ENCODE measurements at regions not wholly inside any gene's neighbourhood (a gene's known extent, or its start where the extent isn't known, plus 50 kb on each side); places are given as distances from the start of the nearest gene placed in this dataset.

DNA sequence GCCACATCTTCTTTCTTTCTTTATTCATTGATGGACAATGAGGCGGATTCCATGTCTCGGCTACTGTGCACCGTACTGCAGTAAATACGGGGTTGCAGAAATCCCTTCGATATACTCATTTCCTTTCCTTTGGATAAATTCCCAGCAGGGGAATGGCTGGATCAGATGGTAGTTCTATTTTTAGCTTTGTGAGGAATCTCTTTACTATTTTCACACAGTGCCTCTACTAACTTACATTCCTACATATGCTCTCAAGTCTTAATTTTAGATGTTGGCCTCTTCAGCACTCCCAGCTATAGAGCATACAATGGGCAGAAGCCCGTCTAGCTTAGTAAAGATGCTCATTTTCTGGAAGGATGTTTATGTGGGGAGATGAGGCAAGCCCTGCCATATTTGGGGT is 317.4 kb downstream of the ASMT start:
- H3K27ac ChIP-seq, result no peak overlapping the region
- no peak overlapping the region for H3K4me3 ChIP-seq
- H3K9me3 ChIP-seq, result no peaks in the 10 kb centered on the region
- no peaks in the 10 kb centered on the region for H3K27me3 ChIP-seq
- no peak for DNase-seq
- TF ChIP-seq, protein P1, sequence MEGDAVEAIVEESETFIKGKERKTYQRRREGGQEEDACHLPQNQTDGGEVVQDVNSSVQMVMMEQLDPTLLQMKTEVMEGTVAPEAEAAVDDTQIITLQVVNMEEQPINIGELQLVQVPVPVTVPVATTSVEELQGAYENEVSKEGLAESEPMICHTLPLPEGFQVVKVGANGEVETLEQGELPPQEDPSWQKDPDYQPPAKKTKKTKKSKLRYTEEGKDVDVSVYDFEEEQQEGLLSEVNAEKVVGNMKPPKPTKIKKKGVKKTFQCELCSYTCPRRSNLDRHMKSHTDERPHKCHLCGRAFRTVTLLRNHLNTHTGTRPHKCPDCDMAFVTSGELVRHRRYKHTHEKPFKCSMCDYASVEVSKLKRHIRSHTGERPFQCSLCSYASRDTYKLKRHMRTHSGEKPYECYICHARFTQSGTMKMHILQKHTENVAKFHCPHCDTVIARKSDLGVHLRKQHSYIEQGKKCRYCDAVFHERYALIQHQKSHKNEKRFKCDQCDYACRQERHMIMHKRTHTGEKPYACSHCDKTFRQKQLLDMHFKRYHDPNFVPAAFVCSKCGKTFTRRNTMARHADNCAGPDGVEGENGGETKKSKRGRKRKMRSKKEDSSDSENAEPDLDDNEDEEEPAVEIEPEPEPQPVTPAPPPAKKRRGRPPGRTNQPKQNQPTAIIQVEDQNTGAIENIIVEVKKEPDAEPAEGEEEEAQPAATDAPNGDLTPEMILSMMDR (IDR thresholded peaks at IDR 0.05), result no peak
- peaks cover 0 to 6% (median 2%) of the 10 kb centered on the region in 4 donors for H3K4me1 ChIP-seq
- H3K36me3 ChIP-seq, result no peaks in the 10 kb centered on the region
- intact Hi-C loops (cut with DNase I; ENCODE audit: low total_unique reads), result no loop called here

DNA sequence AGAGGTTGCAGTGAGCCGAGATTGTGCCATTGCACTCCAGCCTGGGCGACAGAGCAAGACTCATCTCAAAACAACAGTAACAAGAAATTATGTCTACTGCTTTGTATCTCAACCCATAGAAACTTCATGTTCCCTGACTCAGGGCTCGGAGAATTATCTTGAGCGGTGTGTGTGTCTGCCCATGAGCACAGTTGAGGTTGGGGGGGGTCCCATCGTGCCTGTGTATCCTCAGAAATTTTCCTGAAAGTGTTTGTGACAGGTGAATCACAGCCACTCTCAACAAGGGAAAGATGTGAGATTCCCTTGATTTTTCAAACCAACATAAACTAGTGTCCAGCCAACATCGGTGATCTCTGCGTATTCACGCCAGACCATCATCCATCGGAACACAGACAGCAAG is 319.1 kb downstream of the ASMT start:
- DNase-seq, result no peak
- TF ChIP-seq, protein P1 (IDR thresholded peaks at IDR 0.05), result no peak
- H3K27me3 ChIP-seq, result no peaks in the 10 kb centered on the region
- H3K36me3 ChIP-seq, result no peaks in the 10 kb centered on the region
- H3K4me3 ChIP-seq, result no peak overlapping the region
- no peaks in the 10 kb centered on the region for H3K9me3 ChIP-seq
- no peak overlapping the region for H3K27ac ChIP-seq
- intact Hi-C loops (cut with DNase I; ENCODE audit: low total_unique reads), result no loop called here
- peaks cover 0 to 6% (median 2%) of the 10 kb centered on the region in 4 donors for H3K4me1 ChIP-seq

DNA sequence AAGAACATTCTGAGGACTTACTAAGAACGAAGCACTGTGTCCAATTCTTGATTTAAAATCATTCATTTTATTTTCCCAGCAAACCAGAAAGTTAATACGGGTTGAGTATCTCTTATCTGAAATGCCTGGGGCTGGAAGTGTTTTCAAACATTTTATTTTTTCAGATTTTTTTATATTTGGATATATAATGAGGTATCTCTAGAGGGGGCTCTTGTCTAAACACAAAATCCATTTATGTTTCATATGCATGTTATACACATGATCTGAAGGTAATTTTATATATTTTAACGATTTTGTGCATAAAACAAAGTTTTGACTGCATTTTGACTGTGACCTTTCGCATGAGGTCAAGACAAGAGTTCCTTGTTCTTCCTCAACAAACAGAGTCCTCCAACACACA is 320.9 kb downstream of the ASMT start:
- intact Hi-C loops (cut with DNase I; ENCODE audit: low total_unique reads), result no loop called here
- no peak for DNase-seq
- H3K27ac ChIP-seq, result no peak overlapping the region
- H3K27me3 ChIP-seq, result no peaks in the 10 kb centered on the region
- no peaks in the 10 kb centered on the region for H3K9me3 ChIP-seq
- no peaks in the 10 kb centered on the region for H3K36me3 ChIP-seq
- H3K4me3 ChIP-seq, result no peak overlapping the region
- H3K4me1 ChIP-seq, result peaks cover 0 to 6% (median 2%) of the 10 kb centered on the region in 4 donors
- TF ChIP-seq, protein P1 (IDR thresholded peaks at IDR 0.05), result no peak

DNA sequence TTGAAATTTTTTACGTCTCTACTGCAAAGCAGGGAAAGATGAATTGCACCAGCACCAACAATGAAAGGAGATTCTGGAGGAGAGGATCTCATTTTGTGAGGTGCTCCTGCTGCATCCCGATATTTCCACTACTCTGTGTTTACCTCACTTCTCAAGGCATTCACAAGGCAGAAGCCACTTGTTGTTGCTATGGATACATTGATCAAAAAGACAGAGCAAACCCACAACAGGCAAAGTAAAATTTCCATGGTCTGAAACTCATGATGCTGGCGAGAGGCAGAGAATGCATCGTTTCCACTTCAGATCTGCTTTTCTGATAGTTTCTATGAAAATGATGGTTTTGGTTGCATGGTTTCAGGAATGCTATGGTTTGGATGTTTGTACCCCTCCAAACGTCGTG is 323.3 kb downstream of the ASMT start:
- no peaks in the 10 kb centered on the region for H3K9me3 ChIP-seq
- intact Hi-C loops (cut with DNase I; ENCODE audit: low total_unique reads), result no loop called here
- H3K4me3 ChIP-seq, result no peak overlapping the region
- H3K27me3 ChIP-seq, result no peaks in the 10 kb centered on the region
- no peak for DNase-seq
- H3K36me3 ChIP-seq, result no peaks in the 10 kb centered on the region
- no peaks in the 10 kb centered on the region for H3K4me1 ChIP-seq
- TF ChIP-seq, protein P1 (IDR thresholded peaks at IDR 0.05), result no peak
- no peak overlapping the region for H3K27ac ChIP-seq

DNA sequence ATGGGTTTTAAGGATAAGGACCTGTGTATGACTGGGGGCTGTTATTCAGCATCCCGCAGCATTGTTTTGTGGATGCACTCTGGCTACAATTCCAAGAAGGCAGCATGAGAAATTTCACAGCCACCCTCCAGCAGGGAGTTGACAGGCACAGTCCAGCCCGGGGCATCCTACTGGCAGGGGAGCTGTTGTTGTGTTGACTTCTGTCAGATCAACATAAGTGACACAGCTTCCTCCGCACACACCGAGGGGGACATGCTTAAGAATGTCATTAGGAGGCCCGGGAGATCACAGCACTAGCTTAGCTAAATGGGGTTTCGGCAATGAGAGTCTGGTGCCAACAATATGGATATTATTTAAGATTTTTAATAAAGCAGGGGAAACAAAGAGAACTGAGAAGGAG is 326.5 kb downstream of the ASMT start:
- Histone ChIP-seq H3K27ac (no peak overlapping the region), H3K4me1 (no peaks in the 10 kb centered on the region), H3K9me3 (no peaks in the 10 kb centered on the region), H3K4me3 (no peak overlapping the region), H3K27me3 (no peaks in the 10 kb centered on the region), H3K36me3 (no peaks in the 10 kb centered on the region)
- TF ChIP-seq, protein P1 (IDR thresholded peaks at IDR 0.05), result no peak
- intact Hi-C loops (cut with DNase I; ENCODE audit: low total_unique reads), result no loop called here
- DNase-seq, result no peak

DNA sequence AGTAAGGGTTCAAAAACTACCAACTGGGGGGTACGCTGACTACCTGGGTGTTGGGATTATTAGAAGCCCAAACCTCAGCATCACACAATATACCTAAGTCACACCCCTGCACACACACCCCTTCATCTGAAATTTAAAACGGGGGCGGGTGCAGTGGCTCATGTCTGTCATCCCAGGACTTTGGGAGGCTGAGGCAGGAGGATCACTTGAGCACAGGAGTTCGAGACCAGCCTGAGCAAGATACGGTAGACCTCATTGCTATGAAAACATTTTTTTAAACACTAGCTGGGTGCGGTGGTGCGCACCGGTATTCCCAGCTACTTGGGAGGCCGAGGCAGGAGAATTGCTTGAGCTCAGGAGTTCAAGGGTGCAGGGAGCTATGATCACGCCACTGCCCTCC is 331.0 kb downstream of the ASMT start:
- intact Hi-C loops (cut with DNase I; ENCODE audit: low total_unique reads), result no loop called here
- H3K27me3 ChIP-seq, result no peaks in the 10 kb centered on the region

More for the DNA sequence above, 331.0 kb downstream of the ASMT start:
- Histone ChIP-seq H3K36me3 (no peaks in the 10 kb centered on the region), H3K4me3 (no peak overlapping the region), H3K9me3 (no peaks in the 10 kb centered on the region), H3K4me1 (no peaks in the 10 kb centered on the region), H3K27ac (no peak overlapping the region)
- no peak for DNase-seq
- TF ChIP-seq, protein P1 (IDR thresholded peaks at IDR 0.05), result no peak
